Panc1 (cell line): ENCODE measurements at regions not wholly inside any gene's neighbourhood (a gene's known extent, or its start where the extent isn't known, plus 50 kb on each side); places are given as distances from the start of the nearest gene placed in this dataset.

Source experiments
- ATAC-seq: fragments of 200-7000 bp; cut with Tn5 transposase; 2 replicates; pipeline ENCODE4 v1.9.1; 2020; ENCODE audit warnings: mild to moderate bottlenecking, moderate library complexity
- BruUV-seq: library from RNA; stranded (reverse); fragments of 400-500 nt; replicated peaks from 2 replicates; lab custom pipeline; 2021; lab: Mats Ljungman, UMichigan
- CTCF ChIA-PET: fragments of 300-600 bp; sonication (Branson Sonifier 250); formaldehyde crosslinking; loops from one replicate; lab custom pipeline; 2022; ENCODE audit warnings: antibody characterized with exemption; lab: Charles Lee
- POLR2A ChIA-PET: fragments of 300-600 bp; sonication (Branson Sonifier 250); formaldehyde crosslinking; loops from one replicate; lab custom pipeline; 2022; ENCODE audit warnings: antibody characterized with exemption; lab: Charles Lee
- DNase-seq: peaks from one replicate; pipeline ENCODE4 v3.0.0-alpha.2; 2010; ENCODE audit warnings: low read depth, low spot score
- H3K27ac ChIP-seq: 2 replicates; pipeline ENCODE4 v1.5.1; 2011; ENCODE audit warnings: mild to moderate bottlenecking, low read length, inconsistent platforms
- H3K27me3 ChIP-seq: fragments of 200-500 bp; sonication (Bioruptor generic); 2 replicates; pipeline ENCODE4 v1.6.0; 2014; ENCODE audit warnings: low read length, inconsistent platforms; ENCODE audit not compliant: control insufficient read depth, insufficient read depth
- H3K36me3 ChIP-seq: fragments of 200-500 bp; sonication (Bioruptor generic); 2 replicates; pipeline ENCODE4 v1.5.1; 2014; ENCODE audit warnings: inconsistent platforms, mild to moderate bottlenecking, low read length, moderate library complexity; ENCODE audit not compliant: control insufficient read depth, insufficient read depth
- H3K4me1 ChIP-seq: 2 replicates; pipeline ENCODE4 v1.5.1; 2011; ENCODE audit warnings: inconsistent platforms, mild to moderate bottlenecking, low read length, moderate library complexity; ENCODE audit not compliant: control insufficient read depth, insufficient read depth
- H3K4me3 ChIP-seq, 2 experiments: 2 replicates each; pipeline ENCODE4 v1.5.1; 2011 to 2012; ENCODE audit warnings: low read depth in 2 of 2, low read length in 2 of 2, mild to moderate bottlenecking in 2 of 2, inconsistent platforms in 1 of 2, moderate library complexity in 1 of 2
- H3K9me3 ChIP-seq: fragments of 200-500 bp; sonication (Bioruptor generic); 2 replicates; pipeline ENCODE4 v1.5.1; 2014; ENCODE audit warnings: low read depth, mild to moderate bottlenecking, inconsistent platforms, low read length, moderate library complexity; ENCODE audit not compliant: control insufficient read depth, insufficient read depth
- POLR2AphosphoS5 ChIP-seq: IDR thresholded peaks from 2 replicates; pipeline ENCODE4 v1.6.1; 2012; ENCODE audit warnings: mild to moderate bottlenecking, low read depth, low read length, moderate library complexity
- SIN3A ChIP-seq: IDR thresholded peaks from 2 replicates; pipeline ENCODE4 v1.6.1; 2012; ENCODE audit warnings: low read depth, mild to moderate bottlenecking, low read length, moderate library complexity, borderline replicate concordance; ENCODE audit not compliant: insufficient read depth
- TCF7L2 ChIP-seq: IDR thresholded peaks from 2 replicates; pipeline ENCODE4 v1.6.1; 2011; ENCODE audit warnings: mild to moderate bottlenecking, low read depth, low read length, inconsistent platforms
- in situ Hi-C: cut with HindIII; loops from 2 replicates; pipeline ENCODE4 v1.10.0; 2016; ENCODE audit warnings: low sequenced_read_pairs, low pct_unique_long_range_greater_than_20kb
- intact Hi-C: fragments of 100-400 bp; cut with micrococcal nuclease; formaldehyde crosslinking; loops from one replicate; pipeline ENCODE4 v1.10.0; 2022; ENCODE audit not compliant: unreplicated experiment
- TF ChIP-seq, protein P1 (sequence below), 2 experiments: IDR thresholded peaks; 2 replicates each; pipeline ENCODE4 v1.6.1; 2011 to 2012; ENCODE audit warnings: low read depth in 2 of 2, control low read depth in 1 of 2, low read length in 1 of 2, mild to moderate bottlenecking in 1 of 2, moderate library complexity in 1 of 2; ENCODE audit not compliant: insufficient read depth in 1 of 2
- TF ChIP-seq, protein P2 (sequence below): fragments of 450-650 bp; IDR thresholded peaks from 2 replicates; pipeline ENCODE4 v1.5.1; 2017; ENCODE audit warnings: mild to moderate bottlenecking

DNA sequence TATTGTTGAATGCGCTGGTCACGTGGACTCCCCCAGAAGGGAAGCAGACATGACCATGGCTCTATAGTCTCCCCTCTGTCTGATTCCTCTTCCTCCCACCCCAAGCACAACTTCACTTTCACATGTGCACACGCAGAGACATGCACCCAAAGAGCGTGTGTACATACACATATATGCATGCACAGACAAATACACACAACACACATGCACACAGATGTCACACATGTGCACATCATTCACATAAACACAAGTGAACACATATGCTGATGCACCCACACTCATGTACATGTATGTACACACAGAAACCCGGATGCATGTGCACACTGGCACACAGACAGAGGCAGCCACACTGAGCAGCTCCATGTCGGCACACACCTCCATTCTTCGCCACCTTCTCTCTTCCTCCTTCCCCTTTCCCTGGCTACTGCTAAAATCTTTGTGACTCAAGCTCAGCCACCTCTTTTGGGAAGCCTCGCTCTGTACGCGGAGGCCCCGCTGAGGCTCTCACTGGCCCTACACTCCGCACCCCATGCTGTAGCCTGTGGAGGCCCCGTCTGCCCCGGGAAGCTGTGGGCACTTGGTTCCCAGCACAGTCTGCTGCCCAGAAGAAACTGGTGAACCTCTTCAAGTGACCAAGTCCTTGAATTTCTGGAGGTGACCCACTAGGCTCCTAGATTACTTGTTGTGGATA, 101.6 kb upstream of the TEX51 start:
- BruUV-seq, result no TSS peak

DNA sequence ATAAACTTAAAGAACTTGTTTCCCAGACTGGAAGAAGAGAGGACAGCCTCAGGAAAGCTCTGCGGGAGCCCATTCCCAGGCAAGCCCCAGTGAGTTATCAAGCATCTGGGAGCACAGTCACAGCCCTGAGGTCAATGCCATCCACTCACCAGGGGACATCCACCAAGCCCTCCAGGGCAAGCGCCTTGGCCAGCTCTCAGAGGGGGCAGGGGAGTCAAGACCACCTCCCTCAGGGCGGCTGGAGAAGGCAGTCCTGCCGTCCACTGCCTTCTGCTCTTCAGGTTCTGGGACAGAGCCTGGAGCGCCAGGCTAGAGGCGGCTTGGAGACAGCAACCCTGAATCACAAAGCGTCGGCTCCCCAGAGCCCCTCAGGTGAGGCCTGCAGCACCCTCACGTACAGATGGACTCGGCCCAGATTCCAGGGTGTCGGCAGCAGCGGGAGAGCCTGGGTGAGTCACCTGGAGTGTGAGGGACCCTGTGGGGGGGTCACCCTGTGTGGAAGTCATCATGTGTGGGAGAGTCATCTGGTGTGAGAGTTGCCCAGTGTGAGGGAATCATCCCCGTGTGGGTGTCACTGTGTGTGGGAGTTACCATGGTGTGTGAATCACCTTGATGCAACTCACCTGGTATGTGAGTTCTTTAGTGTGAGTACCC, 100.9 kb upstream of the TEX51 start:
- POLR2A ChIA-PET, result no interaction called here
- no peaks in the 10 kb centered on the region for H3K4me1 ChIP-seq
- H3K9me3 ChIP-seq, result no peaks in the 10 kb centered on the region
- ATAC-seq (no peak), DNase-seq (no peak)
- CTCF ChIA-PET, result no interaction called here
- in situ Hi-C loops, result no loop called here
- peaks cover 6% of the 10 kb centered on the region; the same call in 1 of the 2 replicates for H3K27me3 ChIP-seq
- TF ChIP-seq SIN3A (no peak), TCF7L2 (no peak), POLR2AphosphoS5 (no peak)
- TF ChIP-seq, protein P1, sequence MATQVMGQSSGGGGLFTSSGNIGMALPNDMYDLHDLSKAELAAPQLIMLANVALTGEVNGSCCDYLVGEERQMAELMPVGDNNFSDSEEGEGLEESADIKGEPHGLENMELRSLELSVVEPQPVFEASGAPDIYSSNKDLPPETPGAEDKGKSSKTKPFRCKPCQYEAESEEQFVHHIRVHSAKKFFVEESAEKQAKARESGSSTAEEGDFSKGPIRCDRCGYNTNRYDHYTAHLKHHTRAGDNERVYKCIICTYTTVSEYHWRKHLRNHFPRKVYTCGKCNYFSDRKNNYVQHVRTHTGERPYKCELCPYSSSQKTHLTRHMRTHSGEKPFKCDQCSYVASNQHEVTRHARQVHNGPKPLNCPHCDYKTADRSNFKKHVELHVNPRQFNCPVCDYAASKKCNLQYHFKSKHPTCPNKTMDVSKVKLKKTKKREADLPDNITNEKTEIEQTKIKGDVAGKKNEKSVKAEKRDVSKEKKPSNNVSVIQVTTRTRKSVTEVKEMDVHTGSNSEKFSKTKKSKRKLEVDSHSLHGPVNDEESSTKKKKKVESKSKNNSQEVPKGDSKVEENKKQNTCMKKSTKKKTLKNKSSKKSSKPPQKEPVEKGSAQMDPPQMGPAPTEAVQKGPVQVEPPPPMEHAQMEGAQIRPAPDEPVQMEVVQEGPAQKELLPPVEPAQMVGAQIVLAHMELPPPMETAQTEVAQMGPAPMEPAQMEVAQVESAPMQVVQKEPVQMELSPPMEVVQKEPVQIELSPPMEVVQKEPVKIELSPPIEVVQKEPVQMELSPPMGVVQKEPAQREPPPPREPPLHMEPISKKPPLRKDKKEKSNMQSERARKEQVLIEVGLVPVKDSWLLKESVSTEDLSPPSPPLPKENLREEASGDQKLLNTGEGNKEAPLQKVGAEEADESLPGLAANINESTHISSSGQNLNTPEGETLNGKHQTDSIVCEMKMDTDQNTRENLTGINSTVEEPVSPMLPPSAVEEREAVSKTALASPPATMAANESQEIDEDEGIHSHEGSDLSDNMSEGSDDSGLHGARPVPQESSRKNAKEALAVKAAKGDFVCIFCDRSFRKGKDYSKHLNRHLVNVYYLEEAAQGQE (IDR thresholded peaks at IDR 0.05; ENCODE audit: insufficient read depth in 1 of 2, low read depth in 2 of 2, low read length in 1 of 2), result no peak
- TF ChIP-seq, protein P2, sequence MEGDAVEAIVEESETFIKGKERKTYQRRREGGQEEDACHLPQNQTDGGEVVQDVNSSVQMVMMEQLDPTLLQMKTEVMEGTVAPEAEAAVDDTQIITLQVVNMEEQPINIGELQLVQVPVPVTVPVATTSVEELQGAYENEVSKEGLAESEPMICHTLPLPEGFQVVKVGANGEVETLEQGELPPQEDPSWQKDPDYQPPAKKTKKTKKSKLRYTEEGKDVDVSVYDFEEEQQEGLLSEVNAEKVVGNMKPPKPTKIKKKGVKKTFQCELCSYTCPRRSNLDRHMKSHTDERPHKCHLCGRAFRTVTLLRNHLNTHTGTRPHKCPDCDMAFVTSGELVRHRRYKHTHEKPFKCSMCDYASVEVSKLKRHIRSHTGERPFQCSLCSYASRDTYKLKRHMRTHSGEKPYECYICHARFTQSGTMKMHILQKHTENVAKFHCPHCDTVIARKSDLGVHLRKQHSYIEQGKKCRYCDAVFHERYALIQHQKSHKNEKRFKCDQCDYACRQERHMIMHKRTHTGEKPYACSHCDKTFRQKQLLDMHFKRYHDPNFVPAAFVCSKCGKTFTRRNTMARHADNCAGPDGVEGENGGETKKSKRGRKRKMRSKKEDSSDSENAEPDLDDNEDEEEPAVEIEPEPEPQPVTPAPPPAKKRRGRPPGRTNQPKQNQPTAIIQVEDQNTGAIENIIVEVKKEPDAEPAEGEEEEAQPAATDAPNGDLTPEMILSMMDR, result no peak
- no peaks in the 10 kb centered on the region for H3K36me3 ChIP-seq
- H3K4me3 ChIP-seq, result no peak overlapping the region
- H3K27ac ChIP-seq, result no peak overlapping the region
- intact Hi-C loops, result no loop called here
- BruUV-seq, result no TSS peak

More for the DNA sequence above, 101.6 kb upstream of the TEX51 start:
- TF ChIP-seq, protein P2, result no peak
- TF ChIP-seq SIN3A, result no peak
- TF ChIP-seq, protein P1 (IDR thresholded peaks at IDR 0.05; ENCODE audit: insufficient read depth in 1 of 2, low read depth in 2 of 2, low read length in 1 of 2), result no peak
- no peak for TF ChIP-seq TCF7L2
- no peak for TF ChIP-seq POLR2AphosphoS5
- Histone ChIP-seq H3K4me1 (no peaks in the 10 kb centered on the region), H3K36me3 (no peaks in the 10 kb centered on the region), H3K27me3 (peaks cover 8% of the 10 kb centered on the region; the same call in 1 of the 2 replicates), H3K4me3 (no peak overlapping the region), H3K9me3 (no peaks in the 10 kb centered on the region), H3K27ac (no peak overlapping the region)
- DNase-seq, result no peak
- ChIA-PET POLR2A (no interaction called here), CTCF (no interaction called here)
- no peak for ATAC-seq
- intact Hi-C loops (no loop called here), in situ Hi-C loops (no loop called here)
